GM23338 (cell line): ENCODE measurements at regions not wholly inside any gene's neighbourhood (a gene's known extent, or its start where the extent isn't known, plus 50 kb on each side); places are given as distances from the start of the nearest gene placed in this dataset.

Experiments
- ATAC-seq: fragments of 200-7000 bp; cut with Tn5 transposase; 3 replicates; pipeline ENCODE4 v1.9.1; 2020
- DNase-seq: peaks from one replicate; pipeline ENCODE4 v3.0.0-alpha.2; 2015; ENCODE audit warnings: low spot score
- H2AFZ ChIP-seq: fragments of 200-600 bp; sonication (generic); 2 replicates; pipeline ENCODE4 v1.8.0; 2016; ENCODE audit warnings: antibody characterized with exemption, mild to moderate bottlenecking, moderate library complexity
- H3F3A ChIP-seq: fragments of 200-600 bp; sonication (generic); replicated peaks from 2 replicates; pipeline ENCODE4 v1.8.0; 2017; ENCODE audit warnings: antibody characterized with exemption, mixed run types, low read depth
- H3K27ac ChIP-seq: fragments of 200-600 bp; sonication (generic); 2 replicates; pipeline ENCODE4 v1.6.1; 2016; ENCODE audit warnings: low read depth
- H3K27me3 ChIP-seq: fragments of 200-600 bp; sonication (generic); 2 replicates; pipeline ENCODE4 v1.8.0; 2016; ENCODE audit warnings: mild to moderate bottlenecking, mixed run types, moderate library complexity; ENCODE audit not compliant: insufficient read depth
- H3K36me3 ChIP-seq: fragments of 200-600 bp; sonication (generic); 2 replicates; pipeline ENCODE4 v1.8.0; 2016; ENCODE audit warnings: mild to moderate bottlenecking; ENCODE audit not compliant: insufficient read depth
- H3K4me1 ChIP-seq: fragments of 200-600 bp; sonication (generic); 2 replicates; pipeline ENCODE4 v1.8.0; 2016; ENCODE audit warnings: mild to moderate bottlenecking, moderate library complexity; ENCODE audit not compliant: insufficient read depth
- H3K4me2 ChIP-seq: fragments of 200-600 bp; sonication (generic); 2 replicates; pipeline ENCODE4 v1.7.1; 2017; ENCODE audit warnings: mixed run types
- H3K4me3 ChIP-seq: fragments of 200-600 bp; sonication (generic); 2 replicates; pipeline ENCODE4 v1.6.1; 2016; ENCODE audit warnings: mixed run types
- H3K79me2 ChIP-seq: fragments of 200-600 bp; sonication (generic); replicated peaks from 2 replicates; pipeline ENCODE4 v1.8.0; 2017; ENCODE audit warnings: mild to moderate bottlenecking; ENCODE audit not compliant: insufficient read depth
- H3K9me2 ChIP-seq: fragments of 200-600 bp; sonication (generic); 2 replicates; pipeline ENCODE4 v1.8.0; 2017; ENCODE audit not compliant: insufficient read depth
- H4K20me1 ChIP-seq: fragments of 200-600 bp; sonication (generic); replicated peaks from 2 replicates; pipeline ENCODE4 v1.8.0; 2017; ENCODE audit warnings: mild to moderate bottlenecking; ENCODE audit not compliant: insufficient read depth
- H3K27ac Mint-ChIP-seq: 2 replicates; pipeline ENCODE4 v1.8.0; 2020; ENCODE audit warnings: inconsistent platforms, mild to moderate bottlenecking, moderate library complexity, mixed read lengths
- H3K27me3 Mint-ChIP-seq: 3 replicates; pipeline ENCODE4 v1.8.0; 2022; ENCODE audit warnings: low read depth, mild to moderate bottlenecking, moderate library complexity, mixed read lengths, inconsistent platforms; ENCODE audit not compliant: insufficient read depth, poor library complexity
- H3K36me3 Mint-ChIP-seq: 3 replicates; pipeline ENCODE4 v1.8.0; 2021; ENCODE audit warnings: low read depth, mild to moderate bottlenecking, inconsistent platforms, moderate library complexity, mixed read lengths
- H3K4me1 Mint-ChIP-seq: 3 replicates; pipeline ENCODE4 v1.8.0; 2020; ENCODE audit warnings: mild to moderate bottlenecking, inconsistent platforms, mixed read lengths
- H3K4me3 Mint-ChIP-seq: 3 replicates; pipeline ENCODE4 v1.8.0; 2021; ENCODE audit warnings: moderate library complexity, mild to moderate bottlenecking, inconsistent platforms, mixed read lengths
- H3K9me3 Mint-ChIP-seq: 3 replicates; pipeline ENCODE4 v1.8.0; 2020; ENCODE audit warnings: moderate library complexity, mild to moderate bottlenecking, inconsistent platforms, mixed read lengths
- CTCF ChIP-seq, 2 experiments: fragments of 200-600 bp in 1 of 2; sonication (generic) in 1 of 2; conservative IDR thresholded peaks; 2 replicates each; pipeline versions ENCODE4 v1.5.1 to v1.6.1; 2016 to 2017; ENCODE audit warnings: antibody characterized with exemption in 2 of 2, low read depth in 2 of 2, mild to moderate bottlenecking in 2 of 2, moderate library complexity in 1 of 2
- EZH2phosphoT487 ChIP-seq: fragments of 200-600 bp; sonication (generic); IDR thresholded peaks from one replicate; pipeline ENCODE4 v1.8.1; 2018; ENCODE audit warnings: antibody characterized with exemption; ENCODE audit not compliant: unreplicated experiment
- NANOG ChIP-seq: IDR thresholded peaks from 2 replicates; pipeline ENCODE4 v1.6.1; 2016; ENCODE audit warnings: antibody characterized with exemption, borderline replicate concordance
- REST ChIP-seq: IDR thresholded peaks from one replicate; pipeline ENCODE4 v1.6.1; 2018; ENCODE audit warnings: antibody characterized with exemption; ENCODE audit not compliant: unreplicated experiment
- STAT1 ChIP-seq: IDR thresholded peaks from one replicate; pipeline ENCODE4 v1.6.1; 2016; ENCODE audit warnings: antibody characterized with exemption; ENCODE audit not compliant: unreplicated experiment
- ZNF114 ChIP-seq: fragments of 250-450 bp; sonication (Bioruptor Pico); IDR thresholded peaks from 2 replicates; pipeline ENCODE4 v1.5.0; 2020; ENCODE audit warnings: mild to moderate bottlenecking, moderate library complexity
- ZNF331 ChIP-seq: fragments of 250-450 bp; sonication (Bioruptor Pico); IDR thresholded peaks from 2 replicates; pipeline ENCODE4 v1.5.0; 2020; ENCODE audit warnings: low read depth, mild to moderate bottlenecking, moderate library complexity
- ZNF462 ChIP-seq: fragments of 250-450 bp; sonication (Bioruptor Pico); IDR thresholded peaks from 2 replicates; pipeline ENCODE4 v1.5.0; 2020; ENCODE audit warnings: mild to moderate bottlenecking, moderate library complexity

GRCh38 chr2:8171608-8172007 is 510.2 kb upstream of the ID2 start (continued):
- TF ChIP-seq REST = no peak
- TF ChIP-seq ZNF331 (CRISPR knock-in tag) = no peak

- H3K4me3 Mint-ChIP-seq = no peak overlapping the region
- H3K79me2 ChIP-seq = no peaks in the 10 kb centered on the region
- H3F3A ChIP-seq = no peaks in the 10 kb centered on the region
- peaks cover 4% of the 10 kb centered on the region for H3K4me1 Mint-ChIP-seq
- DNase-seq (no peak), ATAC-seq (no peak)
- no peak overlapping the region for H3K27ac ChIP-seq
- no peaks in the 10 kb centered on the region for H3K36me3 ChIP-seq
- TF ChIP-seq NANOG = no peak
- TF ChIP-seq STAT1 = no peak
- TF ChIP-seq ZNF462 (CRISPR knock-in tag) = no peak
- no peak for TF ChIP-seq ZNF114 (CRISPR knock-in tag)
- TF ChIP-seq EZH2phosphoT487 = no peak
- no peak for TF ChIP-seq ZNF331 (CRISPR knock-in tag)
- TF ChIP-seq CTCF (conservative IDR thresholded peaks at IDR 0.05; ENCODE audit: low read depth in 2 of 2) = no peak
- H4K20me1 ChIP-seq = no peaks in the 10 kb centered on the region
- H3K4me1 ChIP-seq = no peaks in the 10 kb centered on the region
- H2AFZ ChIP-seq = no peak overlapping the region; the same call in 1 of the 2 replicates
- no peaks in the 10 kb centered on the region for H3K36me3 Mint-ChIP-seq
- H3K9me2 ChIP-seq = peaks cover 5% of the 10 kb centered on the region; the same call in 1 of the 2 replicates
- no peaks in the 10 kb centered on the region for H3K27me3 Mint-ChIP-seq
- no peak overlapping the region for H3K4me3 ChIP-seq
- no peak overlapping the region for H3K27ac Mint-ChIP-seq
- H3K4me2 ChIP-seq = no peak overlapping the region
- no peaks in the 10 kb centered on the region for H3K27me3 ChIP-seq
- no peaks in the 10 kb centered on the region; the same call in 2 of the 3 replicates for H3K9me3 Mint-ChIP-seq
These were observed 509.2 kb upstream of the ID2 start for GRCh38 chr2:8172661-8173060.
